K562 (cell line): ENCODE measurements at regions not wholly inside any gene's neighbourhood (a gene's known extent, or its start where the extent isn't known, plus 50 kb on each side); places are given as distances from the start of the nearest gene placed in this dataset.
A peak's percentile ranks its signal among the peaks of the same experiment; 100 is the strongest.

Experiments used
- ATAC-seq: fragments of 200-7000 bp; cut with Tn5 transposase; 3 replicates; pipeline ENCODE4 v1.9.1; 2020; ENCODE audit warnings: moderate library complexity
- BruUV-seq: library from RNA; stranded (reverse); fragments of 400-500 nt; replicated peaks from 2 replicates; lab custom pipeline; 2021; lab: Mats Ljungman, UMichigan
- CTCF ChIA-PET: fragments of 300-600 bp; formaldehyde crosslinking; extraction: SDS; loops from one replicate; lab custom pipeline; 2021; ENCODE audit warnings: low intra/inter-chr PET ratio; lab: Yijun Ruan, JAX
- POLR2A ChIA-PET: fragments of 300-600, 350-650 bp; sonication (Branson Sonifier 250); formaldehyde crosslinking; extraction: SDS; loops from one replicate; lab custom pipeline; 2021; ENCODE audit warnings: antibody characterized with exemption, inconsistent platforms; lab: Yijun Ruan, JAX
- DNase-seq, 4 experiments: peaks; one replicate each; pipeline versions ENCODE4 v3.0.0 to v3.0.0-alpha.2; 2011 to 2018; ENCODE audit warnings: low spot score in 3 of 4, mixed read lengths in 3 of 4; ENCODE audit errors: extremely low read depth in 1 of 4
- FAIRE-seq: peaks from 2 replicates; lab custom pipeline; 2011; peaks lifted over from hg19 to GRCh38; lab: Jason Lieb, UNC
- H2AFZ ChIP-seq: 2 replicates; pipeline ENCODE4 v1.6.0; 2011; ENCODE audit warnings: low read depth, low read length, control low read depth, inconsistent platforms
- H3K27ac ChIP-seq: fragments of 200-600 bp; 3 replicates; pipeline ENCODE4 v1.8.0; 2011; ENCODE audit warnings: low read depth, mild to moderate bottlenecking, control low read depth, inconsistent platforms, low read length, moderate library complexity, mixed read lengths; ENCODE audit errors: extremely low read depth
- H3K27me3 ChIP-seq, 2 experiments: fragments of 300-600 bp in 1 of 2; 2 replicates in 1 of 2; 3 replicates in 1 of 2; pipeline versions ENCODE4 v1.6.0 to v1.8.0; 2011; ENCODE audit warnings: inconsistent platforms in 2 of 2, low read length in 2 of 2, mild to moderate bottlenecking in 1 of 2, mixed read lengths in 1 of 2, moderate library complexity in 1 of 2; ENCODE audit not compliant: control insufficient read depth in 2 of 2, insufficient read depth in 2 of 2
- H3K36me3 ChIP-seq: fragments of 300-600 bp; 3 replicates; pipeline ENCODE4 v1.8.0; 2011; ENCODE audit warnings: mild to moderate bottlenecking, low read length, inconsistent platforms; ENCODE audit not compliant: control insufficient read depth, insufficient read depth
- H3K4me1 ChIP-seq, 2 experiments: fragments of 200-600 bp in 1 of 2; replicated peaks in 1 of 2; 2 replicates in 1 of 2; 3 replicates in 1 of 2; pipeline versions ENCODE4 v1.5.1 to v1.8.0; 2011; ENCODE audit warnings: inconsistent platforms in 2 of 2, low read length in 2 of 2, mild to moderate bottlenecking in 1 of 2, mixed read lengths in 1 of 2, moderate library complexity in 1 of 2; ENCODE audit not compliant: control insufficient read depth in 2 of 2, insufficient read depth in 2 of 2
- H3K4me2 ChIP-seq: 2 replicates; pipeline ENCODE4 v1.6.1; 2011; ENCODE audit warnings: low read length, control low read depth, inconsistent platforms, mixed read lengths; ENCODE audit not compliant: insufficient read depth
- H3K4me3 ChIP-seq: fragments of 200-600 bp; sonication (generic), shearing (Covaris generic); 2 replicates; pipeline ENCODE4 v1.5.1; 2016; ENCODE audit warnings: control low read depth, inconsistent platforms
- H3K79me2 ChIP-seq: fragments of 200-600 bp; 3 replicates; pipeline ENCODE4 v1.8.0; 2011; ENCODE audit warnings: low read length, inconsistent platforms; ENCODE audit not compliant: control insufficient read depth, insufficient read depth
- H3K9ac ChIP-seq, 2 experiments: 2 replicates each; pipeline versions ENCODE4 v1.6.0 to v1.6.1; 2011; ENCODE audit warnings: low read depth in 2 of 2, low read length in 2 of 2, control low read depth in 1 of 2, inconsistent platforms in 1 of 2, mild to moderate bottlenecking in 1 of 2, mixed read lengths in 1 of 2; ENCODE audit not compliant: insufficient read depth in 1 of 2
- H3K9me1 ChIP-seq: one replicate; pipeline ENCODE4 v1.6.0; 2011; ENCODE audit warnings: inconsistent platforms, mild to moderate bottlenecking, low read length, moderate library complexity; ENCODE audit not compliant: control insufficient read depth, insufficient read depth
- H3K9me3 ChIP-seq: replicated peaks from 2 replicates; pipeline ENCODE4 v1.5.1; 2011; ENCODE audit warnings: low read depth, low read length, inconsistent platforms; ENCODE audit not compliant: control insufficient read depth, insufficient read depth
- H4K20me1 ChIP-seq: replicated peaks from 2 replicates; pipeline ENCODE4 v1.6.1; 2011; ENCODE audit warnings: low read length, inconsistent platforms, mixed read lengths; ENCODE audit not compliant: control insufficient read depth, insufficient read depth
- ADNP ChIP-seq: fragments of 200-800 bp; sonication (Bioruptor generic); IDR thresholded peaks from 2 replicates; pipeline ENCODE4 v1.6.1; 2016; ENCODE audit warnings: missing genetic modification characterization, missing compliant biosample characterization
- C11orf30 ChIP-seq: fragments of 450-650 bp; IDR thresholded peaks from 2 replicates; pipeline ENCODE4 v1.6.1; 2016; ENCODE audit warnings: low read depth, mild to moderate bottlenecking
- EGR1 ChIP-seq: fragments of 450-650 bp; conservative IDR thresholded peaks from 2 replicates; pipeline ENCODE4 v1.6.1; 2017; ENCODE audit warnings: mild to moderate bottlenecking
- ESRRA ChIP-seq: fragments of 450-650 bp; IDR thresholded peaks from 2 replicates; pipeline ENCODE4 v1.6.1; 2014; ENCODE audit warnings: low read depth, mild to moderate bottlenecking, moderate library complexity, borderline replicate concordance
- MAFG ChIP-seq: fragments of 450-650 bp; conservative IDR thresholded peaks from 2 replicates; pipeline ENCODE4 v1.6.1; 2016; ENCODE audit warnings: missing genetic modification characterization, missing compliant biosample characterization
- NFRKB ChIP-seq: fragments of 450-650 bp; IDR thresholded peaks from 2 replicates; pipeline ENCODE4 v1.6.1; 2016; ENCODE audit warnings: low read depth
- SP1 ChIP-seq: sonication (generic); formaldehyde crosslinking; IDR thresholded peaks from 2 replicates; pipeline ENCODE4 v1.8.1; 2022; ENCODE audit warnings: mild to moderate bottlenecking, missing genetic modification reagents
- ZNF57 ChIP-seq: fragments of 450-650 bp; formaldehyde crosslinking; IDR thresholded peaks from 2 replicates; pipeline ENCODE4 v1.4.0; 2020; ENCODE audit warnings: mild to moderate bottlenecking, moderate library complexity
- WGBS: fragments of 100-300 bp; shearing (Covaris generic); methylation state at CpG from one replicate; pipeline ENCODE4 v1.1.6; 2016; ENCODE audit warnings: low coverage, mixed read lengths; ENCODE audit not compliant: insufficient coverage; ENCODE audit errors: missing lambda C conversion rate; 5-methylcytosine and 5-hydroxymethylcytosine counted together
- in situ Hi-C: fragments of 300-500 bp; cut with MboI; formaldehyde crosslinking; loops from 4 replicates; pipeline ENCODE4 v1.15.0; 2018; ENCODE audit warnings: inconsistent platforms, mixed read lengths
- intact Hi-C: fragments of 100-400 bp; cut with micrococcal nuclease; formaldehyde crosslinking; loops from 2 replicates; pipeline ENCODE4 v1.14.2; 2022
- TF ChIP-seq, protein P1 (sequence below), 2 experiments: fragments of 450-650 bp; conservative IDR thresholded peaks; 2 replicates each; pipeline ENCODE4 v1.6.1; 2017; ENCODE audit warnings: mild to moderate bottlenecking in 2 of 2, moderate library complexity in 2 of 2
- TF ChIP-seq, protein P2 (sequence below): fragments of 450-650 bp; IDR thresholded peaks from 2 replicates; pipeline ENCODE4 v1.7.0; 2016; ENCODE audit warnings: borderline replicate concordance
- TF ChIP-seq, protein P3 (sequence below): sonication (generic); formaldehyde crosslinking; IDR thresholded peaks from 2 replicates; pipeline ENCODE4 v1.8.0; 2023; ENCODE audit warnings: missing genetic modification reagents, mild to moderate bottlenecking, borderline replicate concordance

DNA sequence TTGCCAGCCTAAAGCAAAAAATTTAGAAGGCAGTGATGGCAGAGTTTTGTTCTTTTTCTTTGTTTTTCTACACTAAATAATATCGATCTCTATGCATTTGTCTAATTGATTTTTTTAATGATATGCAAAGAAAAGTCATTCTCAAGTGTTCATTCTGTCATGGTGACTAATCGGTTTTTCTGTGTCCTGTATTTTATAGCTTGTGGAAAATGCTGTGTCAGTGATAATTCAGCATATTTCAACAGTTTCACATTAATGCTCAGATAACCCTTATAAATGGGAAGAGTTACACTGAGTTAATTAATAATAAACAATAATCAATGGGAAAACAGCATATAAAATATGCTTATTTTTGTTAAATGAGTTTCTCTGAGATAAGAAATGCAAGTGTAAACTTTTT is 824.9 kb downstream of the AMY1C start:
- ATAC-seq (no peak), FAIRE-seq (no peak), DNase-seq (no peak)
- ChIA-PET POLR2A (no interaction called here), CTCF (no interaction called here)
- H3K4me3 ChIP-seq: no peak overlapping the region
- H3K36me3 ChIP-seq: no peaks in the 10 kb centered on the region
- no peak overlapping the region for H3K4me2 ChIP-seq
- no peak overlapping the region for H3K27ac ChIP-seq
- H3K9me3 ChIP-seq: no peaks in the 10 kb centered on the region
- no peaks in the 10 kb centered on the region for H4K20me1 ChIP-seq
- H3K79me2 ChIP-seq: no peaks in the 10 kb centered on the region
- in situ Hi-C loops: no loop called here
- no TSS peak for BruUV-seq
- no peak overlapping the region for H3K9ac ChIP-seq
- no peaks in the 10 kb centered on the region for H3K4me1 ChIP-seq
- 0% methylated on average over 2 of the region's 2 CpGs for WGBS
- H3K9me1 ChIP-seq: no peaks in the 10 kb centered on the region
- no peaks in the 10 kb centered on the region for H3K27me3 ChIP-seq
- H2AFZ ChIP-seq: no peak overlapping the region
- intact Hi-C loops: no loop called here
- TF ChIP-seq ESRRA: no peak
- no peak for TF ChIP-seq ZNF57
- TF ChIP-seq, protein P1, sequence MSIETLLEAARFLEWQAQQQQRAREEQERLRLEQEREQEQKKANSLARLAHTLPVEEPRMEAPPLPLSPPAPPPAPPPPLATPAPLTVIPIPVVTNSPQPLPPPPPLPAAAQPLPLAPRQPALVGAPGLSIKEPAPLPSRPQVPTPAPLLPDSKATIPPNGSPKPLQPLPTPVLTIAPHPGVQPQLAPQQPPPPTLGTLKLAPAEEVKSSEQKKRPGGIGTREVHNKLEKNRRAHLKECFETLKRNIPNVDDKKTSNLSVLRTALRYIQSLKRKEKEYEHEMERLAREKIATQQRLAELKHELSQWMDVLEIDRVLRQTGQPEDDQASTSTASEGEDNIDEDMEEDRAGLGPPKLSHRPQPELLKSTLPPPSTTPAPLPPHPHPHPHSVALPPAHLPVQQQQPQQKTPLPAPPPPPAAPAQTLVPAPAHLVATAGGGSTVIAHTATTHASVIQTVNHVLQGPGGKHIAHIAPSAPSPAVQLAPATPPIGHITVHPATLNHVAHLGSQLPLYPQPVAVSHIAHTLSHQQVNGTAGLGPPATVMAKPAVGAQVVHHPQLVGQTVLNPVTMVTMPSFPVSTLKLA (conservative IDR thresholded peaks at IDR 0.05): no peak
- no peak for TF ChIP-seq EGR1
- TF ChIP-seq SP1 (CRISPR knock-in tag): no peak
- TF ChIP-seq NFRKB: no peak
- TF ChIP-seq, protein P2, sequence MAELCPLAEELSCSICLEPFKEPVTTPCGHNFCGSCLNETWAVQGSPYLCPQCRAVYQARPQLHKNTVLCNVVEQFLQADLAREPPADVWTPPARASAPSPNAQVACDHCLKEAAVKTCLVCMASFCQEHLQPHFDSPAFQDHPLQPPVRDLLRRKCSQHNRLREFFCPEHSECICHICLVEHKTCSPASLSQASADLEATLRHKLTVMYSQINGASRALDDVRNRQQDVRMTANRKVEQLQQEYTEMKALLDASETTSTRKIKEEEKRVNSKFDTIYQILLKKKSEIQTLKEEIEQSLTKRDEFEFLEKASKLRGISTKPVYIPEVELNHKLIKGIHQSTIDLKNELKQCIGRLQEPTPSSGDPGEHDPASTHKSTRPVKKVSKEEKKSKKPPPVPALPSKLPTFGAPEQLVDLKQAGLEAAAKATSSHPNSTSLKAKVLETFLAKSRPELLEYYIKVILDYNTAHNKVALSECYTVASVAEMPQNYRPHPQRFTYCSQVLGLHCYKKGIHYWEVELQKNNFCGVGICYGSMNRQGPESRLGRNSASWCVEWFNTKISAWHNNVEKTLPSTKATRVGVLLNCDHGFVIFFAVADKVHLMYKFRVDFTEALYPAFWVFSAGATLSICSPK: no peak
- peak; percentile 56 for TF ChIP-seq MAFG
- TF ChIP-seq ADNP: no peak
- TF ChIP-seq, protein P3, sequence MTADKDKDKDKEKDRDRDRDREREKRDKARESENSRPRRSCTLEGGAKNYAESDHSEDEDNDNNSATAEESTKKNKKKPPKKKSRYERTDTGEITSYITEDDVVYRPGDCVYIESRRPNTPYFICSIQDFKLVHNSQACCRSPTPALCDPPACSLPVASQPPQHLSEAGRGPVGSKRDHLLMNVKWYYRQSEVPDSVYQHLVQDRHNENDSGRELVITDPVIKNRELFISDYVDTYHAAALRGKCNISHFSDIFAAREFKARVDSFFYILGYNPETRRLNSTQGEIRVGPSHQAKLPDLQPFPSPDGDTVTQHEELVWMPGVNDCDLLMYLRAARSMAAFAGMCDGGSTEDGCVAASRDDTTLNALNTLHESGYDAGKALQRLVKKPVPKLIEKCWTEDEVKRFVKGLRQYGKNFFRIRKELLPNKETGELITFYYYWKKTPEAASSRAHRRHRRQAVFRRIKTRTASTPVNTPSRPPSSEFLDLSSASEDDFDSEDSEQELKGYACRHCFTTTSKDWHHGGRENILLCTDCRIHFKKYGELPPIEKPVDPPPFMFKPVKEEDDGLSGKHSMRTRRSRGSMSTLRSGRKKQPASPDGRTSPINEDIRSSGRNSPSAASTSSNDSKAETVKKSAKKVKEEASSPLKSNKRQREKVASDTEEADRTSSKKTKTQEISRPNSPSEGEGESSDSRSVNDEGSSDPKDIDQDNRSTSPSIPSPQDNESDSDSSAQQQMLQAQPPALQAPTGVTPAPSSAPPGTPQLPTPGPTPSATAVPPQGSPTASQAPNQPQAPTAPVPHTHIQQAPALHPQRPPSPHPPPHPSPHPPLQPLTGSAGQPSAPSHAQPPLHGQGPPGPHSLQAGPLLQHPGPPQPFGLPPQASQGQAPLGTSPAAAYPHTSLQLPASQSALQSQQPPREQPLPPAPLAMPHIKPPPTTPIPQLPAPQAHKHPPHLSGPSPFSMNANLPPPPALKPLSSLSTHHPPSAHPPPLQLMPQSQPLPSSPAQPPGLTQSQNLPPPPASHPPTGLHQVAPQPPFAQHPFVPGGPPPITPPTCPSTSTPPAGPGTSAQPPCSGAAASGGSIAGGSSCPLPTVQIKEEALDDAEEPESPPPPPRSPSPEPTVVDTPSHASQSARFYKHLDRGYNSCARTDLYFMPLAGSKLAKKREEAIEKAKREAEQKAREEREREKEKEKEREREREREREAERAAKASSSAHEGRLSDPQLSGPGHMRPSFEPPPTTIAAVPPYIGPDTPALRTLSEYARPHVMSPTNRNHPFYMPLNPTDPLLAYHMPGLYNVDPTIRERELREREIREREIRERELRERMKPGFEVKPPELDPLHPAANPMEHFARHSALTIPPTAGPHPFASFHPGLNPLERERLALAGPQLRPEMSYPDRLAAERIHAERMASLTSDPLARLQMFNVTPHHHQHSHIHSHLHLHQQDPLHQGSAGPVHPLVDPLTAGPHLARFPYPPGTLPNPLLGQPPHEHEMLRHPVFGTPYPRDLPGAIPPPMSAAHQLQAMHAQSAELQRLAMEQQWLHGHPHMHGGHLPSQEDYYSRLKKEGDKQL (CRISPR knock-in tag): no peak
- peak; percentile 26; the same call in 1 of the 2 replicates for TF ChIP-seq C11orf30
